Hepatocyte (in vitro differentiated cells): ENCODE measurements at regions not wholly inside any gene's neighbourhood (a gene's known extent, or its start where the extent isn't known, plus 50 kb on each side); places are given as distances from the start of the nearest gene placed in this dataset.
A peak's percentile ranks its signal among the peaks of the same experiment; 100 is the strongest.

Source experiments
- DNase-seq: peaks from one replicate; pipeline ENCODE4 v3.0.0-alpha.2; 2016; ENCODE audit warnings: low spot score
- H2AFZ ChIP-seq: fragments of 200-600 bp; sonication (generic); 2 replicates; pipeline ENCODE4 v1.6.0; 2016; ENCODE audit warnings: antibody characterized with exemption, mild to moderate bottlenecking
- H3K27ac ChIP-seq: fragments of 200-600 bp; sonication (generic); 2 replicates; pipeline ENCODE4 v1.5.1; 2016; ENCODE audit warnings: mild to moderate bottlenecking
- H3K27me3 ChIP-seq: fragments of 200-600 bp; sonication (generic); 2 replicates; pipeline ENCODE4 v1.6.1; 2016
- H3K36me3 ChIP-seq: fragments of 200-600 bp; sonication (generic); replicated peaks from 2 replicates; pipeline ENCODE4 v1.5.1; 2016; ENCODE audit warnings: low read depth; ENCODE audit not compliant: insufficient read depth
- H3K4me1 ChIP-seq: fragments of 200-600 bp; sonication (generic); 2 replicates; pipeline ENCODE4 v1.5.1; 2016; ENCODE audit warnings: mild to moderate bottlenecking, moderate library complexity; ENCODE audit not compliant: insufficient read depth
- H3K4me2 ChIP-seq: fragments of 200-600 bp; sonication (generic); 2 replicates; pipeline ENCODE4 v1.6.0; 2016
- H3K4me3 ChIP-seq: fragments of 200-600 bp; sonication (generic); 2 replicates; pipeline ENCODE4 v1.5.1; 2016; ENCODE audit warnings: mild to moderate bottlenecking
- H3K79me2 ChIP-seq: fragments of 200-600 bp; sonication (generic); 2 replicates; pipeline ENCODE4 v1.6.0; 2017; ENCODE audit warnings: mild to moderate bottlenecking
- H3K9me2 ChIP-seq: fragments of 200-600 bp; sonication (generic); replicated peaks from 2 replicates; pipeline ENCODE4 v1.6.0; 2017; ENCODE audit warnings: mild to moderate bottlenecking; ENCODE audit not compliant: insufficient read depth
- H3K9me3 ChIP-seq: fragments of 200-600 bp; sonication (generic); 2 replicates; pipeline ENCODE4 v1.5.1; 2016; ENCODE audit warnings: low read depth, mild to moderate bottlenecking
- H4K20me1 ChIP-seq: fragments of 200-600 bp; sonication (generic); 2 replicates; pipeline ENCODE4 v1.6.0; 2016; ENCODE audit warnings: mild to moderate bottlenecking; ENCODE audit not compliant: insufficient read depth, poor library complexity, severe bottlenecking
- EZH2 ChIP-seq: fragments of 200-600 bp; sonication (generic); IDR thresholded peaks from 2 replicates; pipeline ENCODE4 v1.6.1; 2016; ENCODE audit warnings: antibody characterized with exemption, mild to moderate bottlenecking, borderline replicate concordance
- EZH2phosphoT487 ChIP-seq: fragments of 200-600 bp; sonication (generic); IDR thresholded peaks from one replicate; pipeline ENCODE4 v1.6.1; 2018; ENCODE audit warnings: antibody characterized with exemption, mild to moderate bottlenecking, low read depth, moderate library complexity; ENCODE audit not compliant: unreplicated experiment, severe bottlenecking
- WGBS: methylation state at CpG from one replicate; pipeline ENCODE4 v1.1.6; 2016; ENCODE audit warnings: low lambda C conversion rate; ENCODE audit errors: missing lambda C conversion rate; 5-methylcytosine and 5-hydroxymethylcytosine counted together
- TF ChIP-seq, protein P1 (sequence below): fragments of 200-600 bp; sonication (generic); IDR thresholded peaks from 2 replicates; pipeline ENCODE4 v1.5.1; 2016; ENCODE audit warnings: antibody characterized with exemption, mild to moderate bottlenecking; ENCODE audit not compliant: poor library complexity

DNA sequence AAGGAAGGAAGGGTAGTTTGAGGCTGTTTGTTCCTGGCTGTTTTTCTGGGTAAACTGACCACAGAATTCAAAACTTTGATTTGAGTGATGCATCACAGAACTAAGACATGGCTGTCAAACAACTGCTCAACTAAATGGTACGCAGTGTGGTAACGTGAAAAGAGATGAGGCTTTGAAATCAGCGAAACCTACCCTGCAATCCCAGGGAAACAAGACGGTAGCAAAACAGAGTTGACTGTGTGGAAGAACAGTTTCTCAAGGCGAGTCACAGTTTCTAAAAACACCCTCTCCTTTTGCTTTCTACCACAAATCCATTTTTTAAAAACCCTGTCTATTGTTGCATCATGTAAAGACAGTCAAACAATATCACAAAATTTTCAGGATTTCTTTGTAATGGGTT, 156.0 kb upstream of the MAF start:
- H3K36me3 ChIP-seq: no peaks in the 10 kb centered on the region
- H4K20me1 ChIP-seq: no peaks in the 10 kb centered on the region
- no peaks in the 10 kb centered on the region for H3K9me3 ChIP-seq
- no peaks in the 10 kb centered on the region for H3K27me3 ChIP-seq
- H2AFZ ChIP-seq: no peak overlapping the region
- no peak overlapping the region for H3K27ac ChIP-seq
- TF ChIP-seq, protein P1, sequence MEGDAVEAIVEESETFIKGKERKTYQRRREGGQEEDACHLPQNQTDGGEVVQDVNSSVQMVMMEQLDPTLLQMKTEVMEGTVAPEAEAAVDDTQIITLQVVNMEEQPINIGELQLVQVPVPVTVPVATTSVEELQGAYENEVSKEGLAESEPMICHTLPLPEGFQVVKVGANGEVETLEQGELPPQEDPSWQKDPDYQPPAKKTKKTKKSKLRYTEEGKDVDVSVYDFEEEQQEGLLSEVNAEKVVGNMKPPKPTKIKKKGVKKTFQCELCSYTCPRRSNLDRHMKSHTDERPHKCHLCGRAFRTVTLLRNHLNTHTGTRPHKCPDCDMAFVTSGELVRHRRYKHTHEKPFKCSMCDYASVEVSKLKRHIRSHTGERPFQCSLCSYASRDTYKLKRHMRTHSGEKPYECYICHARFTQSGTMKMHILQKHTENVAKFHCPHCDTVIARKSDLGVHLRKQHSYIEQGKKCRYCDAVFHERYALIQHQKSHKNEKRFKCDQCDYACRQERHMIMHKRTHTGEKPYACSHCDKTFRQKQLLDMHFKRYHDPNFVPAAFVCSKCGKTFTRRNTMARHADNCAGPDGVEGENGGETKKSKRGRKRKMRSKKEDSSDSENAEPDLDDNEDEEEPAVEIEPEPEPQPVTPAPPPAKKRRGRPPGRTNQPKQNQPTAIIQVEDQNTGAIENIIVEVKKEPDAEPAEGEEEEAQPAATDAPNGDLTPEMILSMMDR: no peak
- TF ChIP-seq EZH2: no peak
- TF ChIP-seq EZH2phosphoT487: no peak
- no peaks in the 10 kb centered on the region for H3K79me2 ChIP-seq
- H3K4me3 ChIP-seq: no peak overlapping the region
- H3K4me1 ChIP-seq: peaks cover 48% of the 10 kb centered on the region
- H3K9me2 ChIP-seq: no peaks in the 10 kb centered on the region
- 88% methylated on average over 5 of the region's 5 CpGs for WGBS
- H3K4me2 ChIP-seq: no peak overlapping the region
- DNase-seq: no peak

DNA sequence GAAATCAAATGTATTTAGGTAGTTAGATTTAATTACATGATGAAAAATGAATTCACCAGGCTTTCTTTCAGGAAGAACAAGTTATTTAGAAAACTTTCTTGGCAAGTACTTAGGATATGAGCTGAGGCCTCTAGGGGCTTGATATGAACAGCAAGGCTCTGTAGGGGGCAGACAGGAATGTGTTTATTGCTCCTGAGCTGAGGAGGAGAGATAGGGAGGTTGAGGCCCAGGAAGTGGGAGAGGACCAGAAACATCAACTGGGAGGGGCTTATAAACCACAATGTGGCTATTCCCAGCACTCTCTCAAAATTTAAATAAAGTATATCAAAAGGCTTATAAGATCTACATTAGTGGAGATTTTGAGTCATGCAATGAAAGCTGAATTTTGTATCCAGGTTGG, 154.0 kb upstream of the MAF start:
- peak overlapping the region; percentile 59 for H3K4me2 ChIP-seq

DNA sequence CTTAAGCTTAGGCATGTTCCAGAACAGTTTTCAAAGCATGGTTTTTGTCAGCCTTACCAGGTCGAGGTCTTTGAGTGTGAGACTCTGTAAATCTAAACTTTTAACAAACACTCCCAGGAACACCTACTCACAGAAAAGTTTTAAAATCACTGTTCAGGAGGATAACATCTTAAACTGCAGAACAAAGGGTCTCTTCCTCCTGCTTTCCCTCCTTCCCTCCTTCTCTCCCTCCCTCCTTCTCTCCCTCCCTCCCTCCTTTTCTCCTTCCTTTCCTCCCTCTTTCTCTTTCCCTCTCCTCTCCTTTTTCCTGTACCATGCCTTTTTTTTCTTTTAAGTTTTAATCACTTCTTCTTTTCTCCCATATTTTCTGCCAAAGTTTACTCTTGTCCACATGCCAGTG, 153.5 kb upstream of the MAF start:
- Histone ChIP-seq H3K27ac (peak overlapping the region; percentile 97), H3K27me3 (no peaks in the 10 kb centered on the region), H4K20me1 (no peaks in the 10 kb centered on the region), H3K4me1 (peaks cover 38% of the 10 kb centered on the region), H3K4me3 (no peak overlapping the region), H2AFZ (no peak overlapping the region), H3K9me3 (no peaks in the 10 kb centered on the region), H3K36me3 (no peaks in the 10 kb centered on the region), H3K4me2 (peak overlapping the region; percentile 59), H3K79me2 (no peaks in the 10 kb centered on the region), H3K9me2 (no peaks in the 10 kb centered on the region)
- TF ChIP-seq EZH2: no peak
- no peak for TF ChIP-seq EZH2phosphoT487
- TF ChIP-seq, protein P1: no peak
- no peak for DNase-seq
- 5% methylated on average over 1 of the region's 1 CpG for WGBS

More for the DNA sequence above, 154.0 kb upstream of the MAF start:
- peak; percentile 31 for DNase-seq
- H4K20me1 ChIP-seq: no peaks in the 10 kb centered on the region
- H3K9me2 ChIP-seq: no peaks in the 10 kb centered on the region
- no peak overlapping the region for H3K4me3 ChIP-seq
- no peaks in the 10 kb centered on the region for H3K9me3 ChIP-seq
- H3K27me3 ChIP-seq: no peaks in the 10 kb centered on the region
- peak overlapping the region; percentile 97 for H3K27ac ChIP-seq
- H3K4me1 ChIP-seq: peaks cover 41% of the 10 kb centered on the region
- H3K36me3 ChIP-seq: no peaks in the 10 kb centered on the region
- no peak overlapping the region for H2AFZ ChIP-seq
- no peaks in the 10 kb centered on the region for H3K79me2 ChIP-seq
- TF ChIP-seq EZH2 (no peak), EZH2phosphoT487 (no peak)
- TF ChIP-seq, protein P1: no peak

DNA sequence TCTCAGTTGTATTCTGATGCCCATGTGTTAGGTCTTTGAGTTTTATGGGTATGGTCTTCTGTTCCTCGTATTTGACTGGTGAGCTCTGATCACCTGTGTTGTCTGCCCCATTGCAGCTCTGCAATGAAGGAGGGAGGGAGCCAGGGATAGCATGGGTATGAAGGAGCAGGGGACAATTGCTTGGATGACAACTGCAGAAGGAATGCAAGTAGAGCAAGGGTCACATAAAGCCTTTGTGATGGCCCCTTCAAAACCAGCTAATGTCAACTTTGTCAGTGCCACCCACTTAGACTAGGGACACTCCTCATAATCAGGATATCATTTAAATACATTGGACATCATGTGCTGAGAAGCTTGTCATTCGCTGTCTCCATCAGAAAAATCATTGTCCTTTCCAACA, 152.7 kb upstream of the MAF start:
- H4K20me1 ChIP-seq: no peaks in the 10 kb centered on the region
- TF ChIP-seq EZH2phosphoT487: no peak
- no peak for TF ChIP-seq EZH2
- TF ChIP-seq, protein P1: no peak
- H3K27ac ChIP-seq: peak overlapping the region; percentile 97
- H3K4me1 ChIP-seq: peaks cover 35% of the 10 kb centered on the region
- H3K36me3 ChIP-seq: no peaks in the 10 kb centered on the region
- no peaks in the 10 kb centered on the region for H3K9me2 ChIP-seq
- H3K27me3 ChIP-seq: no peaks in the 10 kb centered on the region
- peak overlapping the region; percentile 59 for H3K4me2 ChIP-seq
- H2AFZ ChIP-seq: no peak overlapping the region
- 74% methylated on average over 2 of the region's 2 CpGs for WGBS
- no peaks in the 10 kb centered on the region for H3K9me3 ChIP-seq
- H3K4me3 ChIP-seq: no peak overlapping the region
- DNase-seq: peak; percentile 38
- H3K79me2 ChIP-seq: no peaks in the 10 kb centered on the region
